ENCODE measurements at regions not wholly inside any gene's neighbourhood (a gene's known extent, or its start where the extent isn't known, plus 50 kb on each side); places are given as distances from the start of the nearest gene placed in this dataset.

DNA sequence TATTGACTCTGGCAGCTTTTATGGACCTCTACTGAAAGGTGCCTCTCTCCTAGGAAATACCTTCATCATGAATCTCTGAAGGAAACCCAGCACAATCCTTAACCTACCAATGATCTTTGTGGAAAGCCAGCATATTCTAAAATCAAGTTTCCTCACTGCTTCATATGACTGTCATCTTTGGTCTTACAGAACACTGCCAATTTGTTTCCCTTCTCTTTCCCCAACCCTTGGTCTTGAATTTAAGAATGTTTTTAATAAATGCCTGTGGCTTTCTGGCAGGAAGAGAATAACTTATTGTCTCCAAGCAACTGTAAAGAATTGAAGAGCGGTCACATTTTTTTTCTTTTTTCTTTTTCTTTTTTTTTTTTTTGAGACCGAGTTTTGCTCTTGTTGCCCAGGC lies 427.6 kb downstream of the IPO8 start:
- TF ChIP-seq, protein P1, sequence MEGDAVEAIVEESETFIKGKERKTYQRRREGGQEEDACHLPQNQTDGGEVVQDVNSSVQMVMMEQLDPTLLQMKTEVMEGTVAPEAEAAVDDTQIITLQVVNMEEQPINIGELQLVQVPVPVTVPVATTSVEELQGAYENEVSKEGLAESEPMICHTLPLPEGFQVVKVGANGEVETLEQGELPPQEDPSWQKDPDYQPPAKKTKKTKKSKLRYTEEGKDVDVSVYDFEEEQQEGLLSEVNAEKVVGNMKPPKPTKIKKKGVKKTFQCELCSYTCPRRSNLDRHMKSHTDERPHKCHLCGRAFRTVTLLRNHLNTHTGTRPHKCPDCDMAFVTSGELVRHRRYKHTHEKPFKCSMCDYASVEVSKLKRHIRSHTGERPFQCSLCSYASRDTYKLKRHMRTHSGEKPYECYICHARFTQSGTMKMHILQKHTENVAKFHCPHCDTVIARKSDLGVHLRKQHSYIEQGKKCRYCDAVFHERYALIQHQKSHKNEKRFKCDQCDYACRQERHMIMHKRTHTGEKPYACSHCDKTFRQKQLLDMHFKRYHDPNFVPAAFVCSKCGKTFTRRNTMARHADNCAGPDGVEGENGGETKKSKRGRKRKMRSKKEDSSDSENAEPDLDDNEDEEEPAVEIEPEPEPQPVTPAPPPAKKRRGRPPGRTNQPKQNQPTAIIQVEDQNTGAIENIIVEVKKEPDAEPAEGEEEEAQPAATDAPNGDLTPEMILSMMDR (IDR thresholded peaks at IDR 0.05), result no peak
- no peak for TF ChIP-seq EZH2 (IDR thresholded peaks at IDR 0.05; ENCODE audit: borderline replicate concordance, insufficient read depth, low read depth, low read length, poor library complexity, severe bottlenecking)
